Lower lobe of right lung (tissue), 2 donors: ENCODE measurements at regions not wholly inside any gene's neighbourhood (a gene's known extent, or its start where the extent isn't known, plus 50 kb on each side); places are given as distances from the start of the nearest gene placed in this dataset.

Experiments used
- ATAC-seq, 2 donors: fragments of 200-7000 bp; cut with Tn5 transposase; one replicate each; pipeline ENCODE4 v1.9.1; 2020 to 2022; ENCODE audit warnings: mild to moderate bottlenecking in 2 of 2, moderate library complexity in 2 of 2
- DNase-seq: peaks from one replicate; pipeline ENCODE4 v3.0.0-alpha.2; 2020
- H3K27ac ChIP-seq: fragments of 200-600 bp; one replicate; pipeline ENCODE4 v1.8.0; 2022
- H3K27me3 ChIP-seq: fragments of 200-600 bp; one replicate; pipeline ENCODE4 v1.8.0; 2022; ENCODE audit warnings: low read depth
- H3K36me3 ChIP-seq: fragments of 200-600 bp; one replicate; pipeline ENCODE4 v1.8.0; 2022; ENCODE audit warnings: mild to moderate bottlenecking
- H3K4me1 ChIP-seq: fragments of 200-600 bp; one replicate; pipeline ENCODE4 v1.8.0; 2022
- H3K4me3 ChIP-seq: fragments of 200-600 bp; one replicate; pipeline ENCODE4 v1.8.0; 2022; ENCODE audit warnings: mild to moderate bottlenecking
- H3K9me3 ChIP-seq: fragments of 200-600 bp; one replicate; pipeline ENCODE4 v1.8.0; 2022
- CTCF ChIP-seq: fragments of 200-600 bp; IDR thresholded peaks from one replicate; pipeline ENCODE4 v1.8.0; 2022; ENCODE audit warnings: antibody characterized with exemption, mild to moderate bottlenecking
- intact Hi-C: fragments of 100-400 bp; cut with DNase I; formaldehyde crosslinking; loops from one replicate; pipeline ENCODE4 v1.11.0; 2022
- donor health status: DM: no; HTN: yes; CAD: no; lungs with severe emphysema.

DNA sequence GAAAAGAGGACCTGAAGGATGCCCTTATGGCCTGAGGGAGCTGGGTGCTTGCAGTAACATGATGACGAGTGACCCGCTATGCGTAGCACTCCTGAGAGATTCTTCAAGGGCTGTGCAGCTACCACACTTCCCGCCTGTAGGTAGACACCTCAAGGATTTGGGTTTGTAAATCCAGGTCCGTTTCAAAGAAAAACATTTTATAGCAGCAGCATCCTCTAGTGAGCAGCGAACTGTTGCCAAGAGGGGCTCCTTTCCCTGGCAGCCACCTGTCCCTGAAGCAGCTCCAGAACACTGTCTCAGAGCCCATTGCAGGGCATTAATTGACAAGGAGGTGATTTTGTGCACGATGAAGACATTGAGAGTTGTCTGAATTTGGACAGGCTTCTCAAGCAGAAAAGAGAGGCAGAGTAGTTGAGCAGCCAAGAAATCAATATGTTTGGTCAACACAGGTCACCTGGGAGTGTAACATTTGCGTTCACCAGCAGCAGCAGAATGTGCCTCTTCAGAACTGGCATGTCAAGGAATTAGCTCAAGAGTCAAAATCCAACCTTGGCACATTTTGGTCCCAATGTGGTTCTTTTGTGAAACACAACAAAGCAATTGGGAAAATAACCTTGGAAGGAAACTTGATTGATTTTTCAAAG lies 209.8 kb upstream of the MTNR1B start:
- no peak for ATAC-seq
- Histone ChIP-seq H3K4me3 (no peak overlapping the region), H3K36me3 (no peaks in the 10 kb centered on the region), H3K4me1 (no peaks in the 10 kb centered on the region), H3K27ac (no peak overlapping the region), H3K9me3 (no peaks in the 10 kb centered on the region), H3K27me3 (no peaks in the 10 kb centered on the region)
- intact Hi-C loops: no loop called here
- no peak for TF ChIP-seq CTCF
- no peak for DNase-seq

DNA sequence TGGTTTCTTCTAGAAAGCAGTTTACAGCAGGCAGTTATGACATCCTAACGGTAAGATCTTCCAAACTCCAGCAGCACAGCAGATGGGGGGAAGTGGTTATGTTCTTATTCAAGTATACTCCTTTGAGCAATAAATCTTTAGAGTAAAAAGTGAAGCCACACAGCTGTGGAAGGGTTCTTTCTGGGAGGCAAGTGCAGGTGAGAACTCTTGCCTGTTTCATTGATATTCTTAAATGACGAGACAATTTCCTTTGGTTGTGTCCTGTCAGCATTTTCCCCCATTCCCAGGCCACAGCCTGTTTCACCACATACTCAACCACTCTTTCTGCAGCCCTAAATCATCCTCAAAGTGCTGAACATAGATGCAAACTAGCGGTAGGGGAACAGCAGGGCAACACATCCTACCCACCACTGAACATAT lies 207.3 kb upstream of the MTNR1B start:
- intact Hi-C loops: no loop called here
- no peak for ATAC-seq
- no peak for DNase-seq
- Histone ChIP-seq H3K4me3 (no peak overlapping the region), H3K9me3 (no peaks in the 10 kb centered on the region), H3K36me3 (no peaks in the 10 kb centered on the region), H3K27ac (no peak overlapping the region), H3K27me3 (no peaks in the 10 kb centered on the region), H3K4me1 (no peaks in the 10 kb centered on the region)
- TF ChIP-seq CTCF: no peak

- H3K27ac ChIP-seq: no peak overlapping the region
- no peaks in the 10 kb centered on the region for H3K36me3 ChIP-seq
- H3K9me3 ChIP-seq: no peaks in the 10 kb centered on the region
- intact Hi-C loops: no loop called here
- no peaks in the 10 kb centered on the region for H3K27me3 ChIP-seq
- no peak for TF ChIP-seq CTCF
- no peak overlapping the region for H3K4me3 ChIP-seq
- ATAC-seq: no peak
- no peaks in the 10 kb centered on the region for H3K4me1 ChIP-seq
- no peak for DNase-seq
These were observed 206.1 kb upstream of the MTNR1B start for GRCh38 chr11:92763336-92763735.

- DNase-seq (no peak), ATAC-seq (no peak)
These were observed 205.3 kb upstream of the MTNR1B start for GRCh38 chr11:92764128-92764527.

DNA sequence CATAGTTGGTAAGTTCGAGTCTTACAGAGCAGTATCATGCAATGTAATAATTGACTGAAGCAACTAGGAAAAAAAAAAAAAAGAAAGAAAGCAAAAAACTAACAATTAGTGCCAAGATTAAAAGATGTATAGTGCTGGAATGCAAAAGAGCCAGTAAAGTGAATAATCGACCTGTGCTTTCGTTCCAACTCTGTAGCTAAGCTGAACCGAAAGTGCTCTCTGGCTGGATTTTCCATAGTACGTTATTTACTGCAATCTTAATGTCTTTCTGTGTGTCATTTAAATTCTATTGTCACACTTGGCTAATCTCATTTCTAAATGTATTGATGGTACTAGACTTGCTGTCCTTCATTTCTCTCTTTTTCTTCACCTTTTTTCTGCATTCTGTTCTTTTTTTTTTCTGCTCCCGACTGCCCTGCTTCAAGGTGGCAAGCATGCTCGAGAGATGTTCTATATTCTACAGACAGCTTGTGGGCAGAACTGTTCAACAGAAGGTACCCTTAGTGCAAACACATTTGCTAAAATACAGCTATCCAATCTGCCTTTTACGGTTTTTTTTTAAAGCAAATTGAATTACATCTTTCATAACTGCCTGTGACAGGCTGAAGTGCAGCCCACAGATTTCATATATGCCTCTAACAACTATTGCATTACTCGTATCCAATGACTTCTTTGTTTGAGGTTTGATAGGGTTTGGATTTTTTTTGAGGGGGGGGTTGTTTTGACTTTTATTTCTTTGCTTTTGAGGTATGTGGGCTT lies 204.2 kb upstream of the MTNR1B start:
- no peak overlapping the region for H3K4me3 ChIP-seq

More at GRCh38 chr11:92764128-92764527, 205.3 kb upstream of the MTNR1B start:
- no peak for TF ChIP-seq CTCF
- Histone ChIP-seq H3K9me3 (no peaks in the 10 kb centered on the region), H3K36me3 (no peaks in the 10 kb centered on the region), H3K4me3 (no peak overlapping the region), H3K4me1 (no peaks in the 10 kb centered on the region), H3K27me3 (no peaks in the 10 kb centered on the region), H3K27ac (no peak overlapping the region)
- intact Hi-C loops: no loop called here

More for the DNA sequence above, 204.2 kb upstream of the MTNR1B start:
- H3K4me1 ChIP-seq: no peaks in the 10 kb centered on the region
- H3K27me3 ChIP-seq: no peaks in the 10 kb centered on the region
- intact Hi-C loops: no loop called here
- DNase-seq: no peak
- no peak overlapping the region for H3K27ac ChIP-seq
- no peak for TF ChIP-seq CTCF
- no peaks in the 10 kb centered on the region for H3K9me3 ChIP-seq
- no peaks in the 10 kb centered on the region for H3K36me3 ChIP-seq
- ATAC-seq: no peak
